HG03196 (cell line): ENCODE measurements at regions not wholly inside any gene's neighbourhood (a gene's known extent, or its start where the extent isn't known, plus 50 kb on each side); places are given as distances from the start of the nearest gene placed in this dataset.

Source experiments
- ATAC-seq: cut with Tn5 transposase; IDR thresholded peaks from one replicate; pipeline ENCODE4 v1.9.1; 2021; ENCODE audit not compliant: unreplicated experiment

GRCh38 chr2:58569475-58570185, 328.5 kb upstream of the FANCL start:
- no peak for ATAC-seq

- ATAC-seq: no peak
Observed at GRCh38 chr2:58568901-58569300, 327.8 kb upstream of the FANCL start.

GRCh38 chr2:58562276-58562675, 321.2 kb upstream of the FANCL start:
- no peak for ATAC-seq

GRCh38 chr2:58560531-58560930, 319.4 kb upstream of the FANCL start:
- ATAC-seq: no peak

GRCh38 chr2:58558881-58559280, 317.8 kb upstream of the FANCL start:
- no peak for ATAC-seq

GRCh38 chr2:58557176-58557575, 316.1 kb upstream of the FANCL start:
- ATAC-seq: no peak

GRCh38 chr2:58553937-58554336, 312.8 kb upstream of the FANCL start:
- ATAC-seq: no peak

- no peak for ATAC-seq
Observed at GRCh38 chr2:58553522-58553921, 312.4 kb upstream of the FANCL start.

GRCh38 chr2:58545300-58546280, 304.5 kb upstream of the FANCL start:
- ATAC-seq: no peak

GRCh38 chr2:58543442-58543841, 302.3 kb upstream of the FANCL start:
- ATAC-seq: no peak

GRCh38 chr2:58541511-58541910, 300.4 kb upstream of the FANCL start:
- no peak for ATAC-seq

GRCh38 chr2:58540681-58541080, 299.6 kb upstream of the FANCL start:
- no peak for ATAC-seq

GRCh38 chr2:58539973-58540372, 298.8 kb upstream of the FANCL start:
- no peak for ATAC-seq

GRCh38 chr2:58535990-58536389, 294.9 kb upstream of the FANCL start:
- ATAC-seq: no peak

GRCh38 chr2:58535182-58535581, 294.1 kb upstream of the FANCL start:
- no peak for ATAC-seq

GRCh38 chr2:58533376-58533775, 292.3 kb upstream of the FANCL start:
- no peak for ATAC-seq

- ATAC-seq: no peak
Observed at GRCh38 chr2:58532641-58533040, 291.5 kb upstream of the FANCL start.

- ATAC-seq: no peak
Observed at GRCh38 chr2:58527647-58528046, 286.5 kb upstream of the FANCL start.

GRCh38 chr2:58521803-58522554, 280.9 kb upstream of the FANCL start:
- ATAC-seq: no peak

- ATAC-seq: no peak
Observed at GRCh38 chr2:58520903-58521302, 279.8 kb upstream of the FANCL start.

GRCh38 chr2:58517881-58518280, 276.8 kb upstream of the FANCL start:
- no peak for ATAC-seq
